ENCODE measurements at regions not wholly inside any gene's neighbourhood (a gene's known extent, or its start where the extent isn't known, plus 50 kb on each side); places are given as distances from the start of the nearest gene placed in this dataset.

- no peak for TF ChIP-seq CTCF (IDR thresholded peaks at IDR 0.05)
- TF ChIP-seq POLR2A (IDR thresholded peaks at IDR 0.05), result no peak
These were observed 310.2 kb downstream of the HS3ST1 start for GRCh38 chr4:11118513-11118912.
